HG03060 (cell line): ENCODE measurements at regions not wholly inside any gene's neighbourhood (a gene's known extent, or its start where the extent isn't known, plus 50 kb on each side); places are given as distances from the start of the nearest gene placed in this dataset.
"Not testable (repeated sequence)": the region's sequence is repeated elsewhere in the genome, so short reads cannot be mapped to it uniquely, and the experiment has no call there.

Experiments
- ATAC-seq: cut with Tn5 transposase; IDR thresholded peaks from one replicate; pipeline ENCODE4 v1.9.1; 2021; ENCODE audit warnings: low read depth, moderate number of reproducible peaks; ENCODE audit not compliant: unreplicated experiment

- ATAC-seq, result no peak
These were observed 60.3 kb downstream of the EOMES start for GRCh38 chr3:27661797-27662196.

GRCh38 chr3:27659279-27660021 lies 62.7 kb downstream of the EOMES start:
- peak; percentile 52 for ATAC-seq

- ATAC-seq, result no peak
These were observed 63.4 kb downstream of the EOMES start for GRCh38 chr3:27658741-27659140.

GRCh38 chr3:27657871-27658270 lies 64.3 kb downstream of the EOMES start:
- ATAC-seq, result no peak

GRCh38 chr3:27657404-27657803 lies 64.7 kb downstream of the EOMES start:
- no peak for ATAC-seq

- no peak for ATAC-seq
These were observed 65.3 kb downstream of the EOMES start for GRCh38 chr3:27656790-27657189.

GRCh38 chr3:27655547-27655946 lies 66.6 kb downstream of the EOMES start:
- no peak for ATAC-seq

GRCh38 chr3:27653803-27654558 lies 68.1 kb downstream of the EOMES start:
- ATAC-seq, result no peak

- no peak for ATAC-seq
These were observed 72.8 kb downstream of the EOMES start for GRCh38 chr3:27649277-27649676.

GRCh38 chr3:27646896-27647295 lies 75.2 kb downstream of the EOMES start:
- ATAC-seq, result no peak

- no peak for ATAC-seq
These were observed 77.2 kb downstream of the EOMES start for GRCh38 chr3:27644941-27645340.

GRCh38 chr3:27643355-27643754 lies 78.8 kb downstream of the EOMES start:
- no peak for ATAC-seq

- ATAC-seq, result no peak
These were observed 79.3 kb downstream of the EOMES start for GRCh38 chr3:27642796-27643195.

GRCh38 chr3:27641888-27642601 lies 80.1 kb downstream of the EOMES start:
- no peak for ATAC-seq

- no peak for ATAC-seq
These were observed 80.8 kb downstream of the EOMES start for GRCh38 chr3:27641271-27641800.

GRCh38 chr3:27639271-27639670 lies 82.9 kb downstream of the EOMES start:
- ATAC-seq, result no peak

- ATAC-seq, result no peak
These were observed 83.5 kb downstream of the EOMES start for GRCh38 chr3:27638594-27638993.

GRCh38 chr3:27637346-27637995 lies 84.7 kb downstream of the EOMES start:
- no peak for ATAC-seq

GRCh38 chr3:27635006-27635405 lies 87.1 kb downstream of the EOMES start:
- ATAC-seq, result not testable (repeated sequence)

- ATAC-seq, result peak; percentile 27
These were observed 88.9 kb downstream of the EOMES start for GRCh38 chr3:27633224-27633545.
